ENCODE measurements at regions not wholly inside any gene's neighbourhood (a gene's known extent, or its start where the extent isn't known, plus 50 kb on each side); places are given as distances from the start of the nearest gene placed in this dataset.

- Histone ChIP-seq H3K79me1 (replicated peaks; ENCODE audit: low read length, poor library complexity, severe bottlenecking) (no peaks in the 10 kb centered on the region), H3K9ac (ENCODE audit: low read length) (no peak overlapping the region), H4K8ac (ENCODE audit: low read length) (no peak overlapping the region), H3K4me3 (ENCODE audit: insufficient read depth in 1 of 2, low read depth in 1 of 2, low read length in 2 of 2) (no peak overlapping the region), H3K4me1 (ENCODE audit: control insufficient read depth, insufficient read depth, low read depth, low read length) (peaks cover 2% of the 10 kb centered on the region), H2BK15ac (ENCODE audit: low read depth, poor library complexity, severe bottlenecking) (no peak overlapping the region), H2BK5ac (ENCODE audit: low read depth, low read length, poor library complexity, severe bottlenecking) (no peak overlapping the region), H3K9me3 (ENCODE audit: control insufficient read depth, low read length) (no peaks in the 10 kb centered on the region), H3K36me3 (ENCODE audit: control insufficient read depth in 1 of 2, insufficient read depth in 2 of 2, low read depth in 1 of 2, low read length in 2 of 2) (no peaks in the 10 kb centered on the region), H3K27ac (ENCODE audit: low read length, poor library complexity, severe bottlenecking) (no peak overlapping the region), H2AK5ac (ENCODE audit: low read length, severe bottlenecking) (no peak overlapping the region), H3K4me2 (ENCODE audit: low read length, poor library complexity, severe bottlenecking) (no peak overlapping the region), H3K27me3 (ENCODE audit: control insufficient read depth in 1 of 2, insufficient read depth in 1 of 2, low read length in 2 of 2) (no peaks in the 10 kb centered on the region), H2BK120ac (ENCODE audit: low read depth, low read length) (no peak overlapping the region), H3K4ac (ENCODE audit: low read depth in 1 of 2, low read length in 2 of 2) (no peak overlapping the region), H3K14ac (ENCODE audit: low read length in 2 of 2) (no peak overlapping the region), H3K23ac (ENCODE audit: low read length in 2 of 2) (no peak overlapping the region), H4K91ac (ENCODE audit: low read length) (no peak overlapping the region), H3K18ac (ENCODE audit: low read depth in 1 of 2, low read length in 2 of 2) (no peak overlapping the region), H2BK12ac (ENCODE audit: low read length in 2 of 2) (no peak overlapping the region), H2AFZ (ENCODE audit: low read depth, low read length) (no peak overlapping the region)
- 100% methylated on average over 1 of the region's 1 CpG for WGBS
- DNase-seq: no peak
These were observed 672.6 kb downstream of the EPHA4 start for GRCh38 chr2:220899492-220899891.

- H3K4me3 ChIP-seq (ENCODE audit: insufficient read depth in 1 of 2, low read depth in 1 of 2, low read length in 2 of 2): no peak overlapping the region
- H3K9me3 ChIP-seq (ENCODE audit: control insufficient read depth, low read length): no peaks in the 10 kb centered on the region
- no peak overlapping the region for H3K14ac ChIP-seq (ENCODE audit: low read length in 2 of 2)
- H3K23ac ChIP-seq (ENCODE audit: low read length in 2 of 2): no peak overlapping the region
- H3K18ac ChIP-seq (ENCODE audit: low read depth in 1 of 2, low read length in 2 of 2): no peak overlapping the region
- H3K79me1 ChIP-seq (replicated peaks; ENCODE audit: low read length, poor library complexity, severe bottlenecking): no peaks in the 10 kb centered on the region
- WGBS: 96% methylated on average over 2 of the region's 2 CpGs
- H3K27ac ChIP-seq (ENCODE audit: low read length, poor library complexity, severe bottlenecking): no peak overlapping the region
- H4K91ac ChIP-seq (ENCODE audit: low read length): no peak overlapping the region
- no peak overlapping the region for H3K4ac ChIP-seq (ENCODE audit: low read depth in 1 of 2, low read length in 2 of 2)
- no peak overlapping the region for H2AFZ ChIP-seq (ENCODE audit: low read depth, low read length)
- H2BK12ac ChIP-seq (ENCODE audit: low read length in 2 of 2): no peak overlapping the region
- DNase-seq: no peak
- no peak overlapping the region for H4K8ac ChIP-seq (ENCODE audit: low read length)
- H2BK15ac ChIP-seq (ENCODE audit: low read depth, poor library complexity, severe bottlenecking): no peak overlapping the region
- no peak overlapping the region for H2AK5ac ChIP-seq (ENCODE audit: low read length, severe bottlenecking)
- H2BK120ac ChIP-seq (ENCODE audit: low read depth, low read length): no peak overlapping the region
- H3K4me1 ChIP-seq (ENCODE audit: control insufficient read depth, insufficient read depth, low read depth, low read length): no peaks in the 10 kb centered on the region
- no peaks in the 10 kb centered on the region for H3K27me3 ChIP-seq (ENCODE audit: control insufficient read depth in 1 of 2, insufficient read depth in 1 of 2, low read length in 2 of 2)
- H3K9ac ChIP-seq (ENCODE audit: low read length): no peak overlapping the region
- H3K36me3 ChIP-seq (ENCODE audit: control insufficient read depth in 1 of 2, insufficient read depth in 2 of 2, low read depth in 1 of 2, low read length in 2 of 2): no peaks in the 10 kb centered on the region
- no peak overlapping the region for H2BK5ac ChIP-seq (ENCODE audit: low read depth, low read length, poor library complexity, severe bottlenecking)
- H3K4me2 ChIP-seq (ENCODE audit: low read length, poor library complexity, severe bottlenecking): no peak overlapping the region
These were observed 668.1 kb downstream of the EPHA4 start for GRCh38 chr2:220904015-220904414.

- Histone ChIP-seq H3K9me3 (ENCODE audit: control insufficient read depth, low read length) (no peaks in the 10 kb centered on the region), H2BK120ac (ENCODE audit: low read depth, low read length) (no peak overlapping the region), H3K4me1 (ENCODE audit: control insufficient read depth, insufficient read depth, low read depth, low read length) (peaks cover 4% of the 10 kb centered on the region), H3K4me2 (ENCODE audit: low read length, poor library complexity, severe bottlenecking) (no peak overlapping the region), H3K18ac (ENCODE audit: low read depth in 1 of 2, low read length in 2 of 2) (no peak overlapping the region), H3K23ac (ENCODE audit: low read length in 2 of 2) (no peak overlapping the region), H3K14ac (ENCODE audit: low read length in 2 of 2) (no peak overlapping the region), H2AK5ac (ENCODE audit: low read length, severe bottlenecking) (no peak overlapping the region), H2BK15ac (ENCODE audit: low read depth, poor library complexity, severe bottlenecking) (no peak overlapping the region), H3K4me3 (ENCODE audit: insufficient read depth in 1 of 2, low read depth in 1 of 2, low read length in 2 of 2) (no peak overlapping the region), H4K8ac (ENCODE audit: low read length) (no peak overlapping the region), H3K79me1 (replicated peaks; ENCODE audit: low read length, poor library complexity, severe bottlenecking) (no peaks in the 10 kb centered on the region), H2AFZ (ENCODE audit: low read depth, low read length) (no peak overlapping the region), H3K36me3 (ENCODE audit: control insufficient read depth in 1 of 2, insufficient read depth in 2 of 2, low read depth in 1 of 2, low read length in 2 of 2) (no peaks in the 10 kb centered on the region), H3K27me3 (ENCODE audit: control insufficient read depth in 1 of 2, insufficient read depth in 1 of 2, low read length in 2 of 2) (no peaks in the 10 kb centered on the region), H3K27ac (ENCODE audit: low read length, poor library complexity, severe bottlenecking) (no peak overlapping the region), H4K91ac (ENCODE audit: low read length) (no peak overlapping the region), H2BK5ac (ENCODE audit: low read depth, low read length, poor library complexity, severe bottlenecking) (no peak overlapping the region), H3K9ac (ENCODE audit: low read length) (no peak overlapping the region), H3K4ac (ENCODE audit: low read depth in 1 of 2, low read length in 2 of 2) (no peak overlapping the region), H2BK12ac (ENCODE audit: low read length in 2 of 2) (no peak overlapping the region)
- DNase-seq: no peak
These were observed 658.7 kb downstream of the EPHA4 start for GRCh38 chr2:220913384-220913783.

- Histone ChIP-seq H3K9ac (ENCODE audit: low read length) (no peak overlapping the region), H2BK12ac (ENCODE audit: low read length in 2 of 2) (no peak overlapping the region), H3K4me2 (ENCODE audit: low read length, poor library complexity, severe bottlenecking) (no peak overlapping the region), H3K36me3 (ENCODE audit: control insufficient read depth in 1 of 2, insufficient read depth in 2 of 2, low read depth in 1 of 2, low read length in 2 of 2) (no peaks in the 10 kb centered on the region), H2BK15ac (ENCODE audit: low read depth, poor library complexity, severe bottlenecking) (no peak overlapping the region), H3K14ac (ENCODE audit: low read length in 2 of 2) (no peak overlapping the region), H3K23ac (ENCODE audit: low read length in 2 of 2) (no peak overlapping the region), H3K27me3 (ENCODE audit: control insufficient read depth in 1 of 2, insufficient read depth in 1 of 2, low read length in 2 of 2) (no peaks in the 10 kb centered on the region), H4K91ac (ENCODE audit: low read length) (no peak overlapping the region), H3K18ac (ENCODE audit: low read depth in 1 of 2, low read length in 2 of 2) (no peak overlapping the region), H4K8ac (ENCODE audit: low read length) (no peak overlapping the region), H2AFZ (ENCODE audit: low read depth, low read length) (no peak overlapping the region), H3K4me1 (ENCODE audit: control insufficient read depth, insufficient read depth, low read depth, low read length) (peaks cover 4% of the 10 kb centered on the region), H3K4me3 (ENCODE audit: insufficient read depth in 1 of 2, low read depth in 1 of 2, low read length in 2 of 2) (no peak overlapping the region), H2BK5ac (ENCODE audit: low read depth, low read length, poor library complexity, severe bottlenecking) (no peak overlapping the region), H3K79me1 (replicated peaks; ENCODE audit: low read length, poor library complexity, severe bottlenecking) (no peaks in the 10 kb centered on the region), H2BK120ac (ENCODE audit: low read depth, low read length) (no peak overlapping the region), H2AK5ac (ENCODE audit: low read length, severe bottlenecking) (no peak overlapping the region), H3K4ac (ENCODE audit: low read depth in 1 of 2, low read length in 2 of 2) (no peak overlapping the region), H3K27ac (ENCODE audit: low read length, poor library complexity, severe bottlenecking) (no peak overlapping the region), H3K9me3 (ENCODE audit: control insufficient read depth, low read length) (no peaks in the 10 kb centered on the region)
- DNase-seq: no peak
- 78% methylated on average over 2 of the region's 2 CpGs for WGBS
These were observed 656.9 kb downstream of the EPHA4 start for GRCh38 chr2:220915092-220915623.

All from mesenchymal stem cell (in vitro differentiated cells and primary cell).